ENCODE measurements at regions not wholly inside any gene's neighbourhood (a gene's known extent, or its start where the extent isn't known, plus 50 kb on each side); places are given as distances from the start of the nearest gene placed in this dataset.
A peak's percentile ranks its signal among the peaks of the same experiment; 100 is the strongest.
"Not testable (repeated sequence)": the region's sequence is repeated elsewhere in the genome, so short reads cannot be mapped to it uniquely, and the experiment has no call there.

- Histone ChIP-seq H3K4me3 (ENCODE audit: insufficient read depth, low read length) (peak overlapping the region; percentile 62), H2AFZ (ENCODE audit: low read length) (no peak overlapping the region), H3K9me3 (ENCODE audit: low read depth, low read length) (no peaks in the 10 kb centered on the region), H3K27ac (ENCODE audit: low read depth, low read length) (no peak overlapping the region), H3K27me3 (ENCODE audit: insufficient read depth, low read length) (peaks cover 27% of the 10 kb centered on the region), H3K79me2 (ENCODE audit: insufficient read depth, low read length) (no peaks in the 10 kb centered on the region), H3K4me2 (ENCODE audit: insufficient read depth, low read length) (peak overlapping the region; percentile 70), H3K4me1 (ENCODE audit: insufficient read depth, low read length) (no peaks in the 10 kb centered on the region), H4K20me1 (ENCODE audit: insufficient read depth, low read length) (no peaks in the 10 kb centered on the region), H3K36me3 (ENCODE audit: insufficient read depth, low read length) (no peaks in the 10 kb centered on the region)
- TF ChIP-seq CTCF (IDR thresholded peaks at IDR 0.05; ENCODE audit: extremely low read depth, low read depth, low read length), result no peak
- DNase-seq (ENCODE audit: insufficient read length, low spot score, missing footprints), result peak; percentile 27
These were observed 124.1 kb downstream of the ANKRD30BL start for GRCh38 chr2:132037527-132038178.

GRCh38 chr2:132034646-132035045, 127.1 kb downstream of the ANKRD30BL start:
- Histone ChIP-seq H3K4me3 (ENCODE audit: insufficient read depth, low read length) (no peak overlapping the region), H3K4me2 (ENCODE audit: insufficient read depth, low read length) (no peak overlapping the region)
- no peak for TF ChIP-seq CTCF (IDR thresholded peaks at IDR 0.05; ENCODE audit: extremely low read depth, low read depth, low read length)

GRCh38 chr2:132033949-132034348, 127.8 kb downstream of the ANKRD30BL start:
- Histone ChIP-seq H3K4me3 (ENCODE audit: insufficient read depth, low read length) (no peak overlapping the region), H3K4me2 (ENCODE audit: insufficient read depth, low read length) (no peak overlapping the region), H3K36me3 (ENCODE audit: insufficient read depth, low read length) (no peaks in the 10 kb centered on the region), H3K9me3 (ENCODE audit: low read depth, low read length) (no peaks in the 10 kb centered on the region), H3K27ac (ENCODE audit: low read depth, low read length) (no peak overlapping the region), H3K79me2 (ENCODE audit: insufficient read depth, low read length) (no peaks in the 10 kb centered on the region), H2AFZ (ENCODE audit: low read length) (no peak overlapping the region), H3K4me1 (ENCODE audit: insufficient read depth, low read length) (no peaks in the 10 kb centered on the region), H3K27me3 (ENCODE audit: insufficient read depth, low read length) (peaks cover 17% of the 10 kb centered on the region), H4K20me1 (ENCODE audit: insufficient read depth, low read length) (no peaks in the 10 kb centered on the region)
- TF ChIP-seq CTCF (IDR thresholded peaks at IDR 0.05; ENCODE audit: extremely low read depth, low read depth, low read length), result no peak
- no peak for DNase-seq (ENCODE audit: insufficient read length, low spot score, missing footprints)

More at GRCh38 chr2:132034646-132035045, 127.1 kb downstream of the ANKRD30BL start:
- Histone ChIP-seq H3K27me3 (ENCODE audit: insufficient read depth, low read length) (peaks cover 23% of the 10 kb centered on the region), H3K36me3 (ENCODE audit: insufficient read depth, low read length) (no peaks in the 10 kb centered on the region), H3K4me1 (ENCODE audit: insufficient read depth, low read length) (no peaks in the 10 kb centered on the region), H4K20me1 (ENCODE audit: insufficient read depth, low read length) (no peaks in the 10 kb centered on the region), H2AFZ (ENCODE audit: low read length) (no peak overlapping the region), H3K27ac (ENCODE audit: low read depth, low read length) (no peak overlapping the region), H3K79me2 (ENCODE audit: insufficient read depth, low read length) (no peaks in the 10 kb centered on the region), H3K9me3 (ENCODE audit: low read depth, low read length) (no peaks in the 10 kb centered on the region)
- no peak for DNase-seq (ENCODE audit: insufficient read length, low spot score, missing footprints)

GRCh38 chr2:132033365-132033764, 128.4 kb downstream of the ANKRD30BL start:
- no peak for TF ChIP-seq CTCF (IDR thresholded peaks at IDR 0.05; ENCODE audit: extremely low read depth, low read depth, low read length)
- Histone ChIP-seq H3K4me3 (ENCODE audit: insufficient read depth, low read length) (no peak overlapping the region), H3K9me3 (ENCODE audit: low read depth, low read length) (no peaks in the 10 kb centered on the region), H3K4me2 (ENCODE audit: insufficient read depth, low read length) (no peak overlapping the region), H3K27me3 (ENCODE audit: insufficient read depth, low read length) (peaks cover 12% of the 10 kb centered on the region), H4K20me1 (ENCODE audit: insufficient read depth, low read length) (no peaks in the 10 kb centered on the region), H3K36me3 (ENCODE audit: insufficient read depth, low read length) (no peaks in the 10 kb centered on the region), H3K79me2 (ENCODE audit: insufficient read depth, low read length) (no peaks in the 10 kb centered on the region), H3K27ac (ENCODE audit: low read depth, low read length) (no peak overlapping the region), H3K4me1 (ENCODE audit: insufficient read depth, low read length) (no peaks in the 10 kb centered on the region), H2AFZ (ENCODE audit: low read length) (no peak overlapping the region)
- DNase-seq (ENCODE audit: insufficient read length, low spot score, missing footprints), result no peak

- H3K36me3 ChIP-seq (ENCODE audit: insufficient read depth, low read length); H3K79me2 ChIP-seq (ENCODE audit: insufficient read depth, low read length); H3K4me1 ChIP-seq (ENCODE audit: insufficient read depth, low read length); H2AFZ ChIP-seq (ENCODE audit: low read length); H3K4me3 ChIP-seq (ENCODE audit: insufficient read depth, low read length); DNase-seq (ENCODE audit: insufficient read length, low spot score, missing footprints); H3K4me2 ChIP-seq (ENCODE audit: insufficient read depth, low read length); H3K9me3 ChIP-seq (ENCODE audit: low read depth, low read length); H3K27ac ChIP-seq (ENCODE audit: low read depth, low read length); H4K20me1 ChIP-seq (ENCODE audit: insufficient read depth, low read length): not testable (repeated sequence)
- H3K27me3 ChIP-seq (ENCODE audit: insufficient read depth, low read length), result peaks cover 13% of the 10 kb centered on the region
These were observed 149.7 kb downstream of the ANKRD30BL start for GRCh38 chr2:132012046-132012445.

Measured in osteoblast (primary cell).